NCI-H510A (cell line): ENCODE measurements at regions not wholly inside any gene's neighbourhood (a gene's known extent, or its start where the extent isn't known, plus 50 kb on each side); places are given as distances from the start of the nearest gene placed in this dataset.
"Not testable (repeated sequence)": the region's sequence is repeated elsewhere in the genome, so short reads cannot be mapped to it uniquely, and the experiment has no call there.

ENCODE experiments used
- DNase-seq: peaks from one replicate; lab custom pipeline; 2025; lab: John Stamatoyannopoulos, UW

DNA sequence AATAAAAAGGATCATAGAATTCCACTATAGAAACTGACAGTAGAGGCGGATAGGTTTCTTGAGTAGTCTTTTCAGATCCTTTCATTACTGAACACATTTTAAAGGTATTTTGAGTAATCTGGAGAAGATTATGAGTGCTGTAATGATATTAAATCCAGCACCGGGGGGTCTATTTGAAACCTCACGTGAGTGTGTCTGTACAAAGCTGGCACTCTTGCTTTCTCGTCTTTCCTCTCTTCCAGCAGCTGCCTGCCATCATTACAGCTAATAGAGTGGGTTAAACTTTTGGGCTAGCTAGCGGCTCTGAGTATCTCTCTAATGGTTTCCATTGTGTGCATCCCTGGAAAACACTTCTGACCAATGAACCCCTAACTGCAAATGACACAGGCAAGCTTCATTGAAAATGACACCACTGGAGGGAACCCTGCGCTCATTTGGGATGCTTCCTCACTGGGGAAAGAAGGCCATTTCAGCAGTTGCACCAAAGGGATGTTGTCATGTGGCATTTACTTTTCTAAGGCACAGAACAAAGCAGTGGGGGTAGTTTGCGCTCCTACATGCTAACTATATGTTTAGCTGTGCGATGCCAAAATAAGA is 101.0 kb downstream of the HRH4 start:
- DNase-seq = no peak

- no peak for DNase-seq
These were observed 106.8 kb downstream of the HRH4 start for GRCh38 chr18:24567199-24567598.

DNA sequence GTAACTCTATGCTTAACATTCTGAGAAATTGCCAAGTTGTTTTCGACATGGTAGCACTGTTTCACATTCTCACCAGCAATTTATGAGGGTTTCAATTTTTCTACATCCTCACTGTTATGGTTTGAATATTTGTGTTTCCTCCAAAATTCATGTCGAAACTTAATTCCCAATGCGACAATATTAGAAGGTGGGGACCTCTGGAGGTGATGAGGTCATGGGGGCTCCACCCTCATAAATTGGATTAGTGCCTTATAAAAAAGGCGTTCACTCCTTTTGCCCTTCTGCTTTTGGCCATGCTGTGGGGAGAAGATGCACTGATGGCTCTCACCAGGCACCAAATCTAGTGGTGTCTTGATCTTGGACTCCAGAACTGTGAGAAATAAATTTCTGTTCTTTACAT is 110.3 kb downstream of the HRH4 start:
- no peak for DNase-seq

GRCh38 chr18:24582771-24583170 is 122.3 kb downstream of the HRH4 start:
- no peak for DNase-seq

DNA sequence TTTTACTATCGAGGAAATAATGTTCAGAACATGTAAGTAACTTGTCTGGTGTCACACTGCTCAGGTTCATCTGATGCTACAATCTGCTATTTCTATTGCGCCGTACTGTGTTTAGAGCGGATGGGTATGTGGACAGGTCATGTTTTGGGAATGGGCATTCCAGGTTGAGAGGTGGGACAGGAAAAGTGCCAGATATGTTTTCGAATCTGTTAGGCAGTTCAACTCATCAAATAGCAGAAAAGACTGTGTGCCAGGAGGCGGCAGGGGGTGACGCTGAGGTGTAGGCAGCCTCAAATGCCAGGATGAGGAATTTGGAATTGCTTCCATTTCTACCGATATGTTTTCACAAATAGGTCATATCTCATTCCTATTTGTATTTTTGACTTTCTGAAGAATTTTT is 123.8 kb downstream of the HRH4 start:
- no peak for DNase-seq

- no peak for DNase-seq
These were observed 124.4 kb downstream of the HRH4 start for GRCh38 chr18:24584813-24585212.

GRCh38 chr18:24585996-24586566 is 125.6 kb downstream of the HRH4 start:
- no peak for DNase-seq

DNA sequence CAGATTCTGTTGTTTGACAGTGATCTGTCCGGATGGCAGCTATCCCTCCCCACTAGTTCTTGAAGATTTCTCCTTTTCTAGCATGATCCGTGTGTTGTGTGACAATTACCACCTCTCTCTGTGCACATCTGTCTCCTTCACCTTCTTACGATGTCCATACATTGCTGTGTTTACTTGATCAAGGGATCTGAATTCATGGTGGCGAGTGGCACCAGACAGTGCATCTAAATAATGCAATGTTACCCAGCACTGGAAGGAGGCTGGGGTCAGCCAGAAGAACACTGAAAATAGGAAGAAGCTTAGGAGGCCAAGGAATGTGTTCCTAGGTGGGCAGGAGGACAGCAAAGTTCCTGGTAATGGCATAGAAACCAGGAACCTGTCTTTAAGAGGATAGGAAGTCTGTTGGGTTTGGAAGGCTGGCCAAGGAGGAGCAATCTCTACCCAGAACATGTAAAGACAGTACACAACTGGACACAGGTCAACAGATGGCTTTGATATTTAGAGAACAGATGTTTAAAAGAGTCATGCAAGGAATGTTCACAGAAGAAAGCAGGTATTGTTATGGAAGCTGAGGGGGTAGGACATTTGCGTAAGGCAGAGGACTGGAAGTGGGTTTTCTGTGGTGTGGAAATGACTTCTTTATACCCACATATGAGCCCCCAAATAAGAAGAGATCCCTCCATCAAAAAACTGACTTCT is 126.4 kb downstream of the HRH4 start:
- DNase-seq = no peak

DNA sequence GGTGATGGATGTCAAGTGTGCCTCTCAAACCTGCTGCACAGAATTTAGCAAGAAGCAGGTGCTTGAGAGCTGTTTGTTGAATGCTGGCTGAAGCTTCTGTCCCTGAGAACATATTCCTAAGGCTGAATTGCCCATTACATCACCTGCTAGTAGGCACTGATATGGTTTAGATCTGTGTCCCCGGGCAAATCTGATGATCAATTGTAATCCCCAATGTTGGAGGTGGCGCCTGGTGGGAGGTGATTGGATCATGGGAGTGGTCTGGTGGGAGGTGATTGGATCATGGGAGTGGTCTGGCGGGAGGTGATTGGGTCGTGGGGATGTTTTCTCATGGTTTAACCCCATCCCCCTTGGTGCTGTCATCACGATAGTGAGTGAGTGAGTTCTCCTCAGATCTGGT is 128.0 kb downstream of the HRH4 start:
- DNase-seq = no peak

- DNase-seq = no peak
These were observed 130.5 kb downstream of the HRH4 start for GRCh38 chr18:24590946-24591345.

DNA sequence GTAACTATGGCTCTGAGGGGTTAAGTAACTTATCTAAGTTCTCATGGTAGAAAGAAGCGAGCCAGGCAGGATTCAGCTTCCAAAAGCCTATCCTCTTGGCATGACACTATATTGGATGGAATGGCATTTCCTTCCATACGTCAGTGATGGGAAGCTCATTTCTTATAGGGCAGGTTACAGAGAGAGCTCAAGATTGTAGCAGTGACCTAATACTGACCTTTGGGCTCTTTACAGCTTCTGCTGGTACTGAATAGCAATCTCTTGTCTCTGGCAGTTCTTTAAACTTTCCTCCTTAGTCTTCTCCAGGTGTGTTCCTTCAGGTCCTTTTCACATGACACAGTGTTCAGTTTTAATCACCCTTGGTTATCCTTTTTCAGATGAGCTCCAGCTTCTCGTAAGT is 133.0 kb downstream of the HRH4 start:
- DNase-seq = no peak

- DNase-seq = no peak
These were observed 133.4 kb downstream of the HRH4 start for GRCh38 chr18:24593886-24594285.

- DNase-seq = no peak
These were observed 135.2 kb downstream of the HRH4 start for GRCh38 chr18:24595561-24596031.

GRCh38 chr18:24600076-24600654 is 139.7 kb downstream of the HRH4 start:
- DNase-seq = no peak

GRCh38 chr18:24601585-24601984 is 141.1 kb downstream of the HRH4 start:
- DNase-seq = no peak

DNA sequence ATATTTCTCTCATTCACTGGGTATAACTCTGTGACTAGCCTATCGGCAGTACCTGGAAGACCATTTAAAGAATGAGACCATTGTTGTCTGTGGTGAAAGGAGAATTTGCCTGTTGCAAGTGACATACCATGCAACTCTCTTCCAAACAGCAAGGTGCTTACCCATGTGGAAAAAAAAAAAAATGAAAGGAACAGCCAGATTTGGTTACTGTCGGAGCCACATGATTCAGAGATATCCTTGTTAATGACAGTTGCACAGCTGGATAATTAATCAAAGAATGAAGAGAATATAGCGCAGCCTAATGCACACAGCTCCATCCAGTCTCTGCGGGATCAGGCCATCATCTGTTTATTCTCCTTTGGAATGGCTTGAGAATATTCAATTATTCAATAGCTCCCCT is 141.8 kb downstream of the HRH4 start:
- DNase-seq = no peak

GRCh38 chr18:24603151-24603550 is 142.7 kb downstream of the HRH4 start:
- DNase-seq = no peak

DNA sequence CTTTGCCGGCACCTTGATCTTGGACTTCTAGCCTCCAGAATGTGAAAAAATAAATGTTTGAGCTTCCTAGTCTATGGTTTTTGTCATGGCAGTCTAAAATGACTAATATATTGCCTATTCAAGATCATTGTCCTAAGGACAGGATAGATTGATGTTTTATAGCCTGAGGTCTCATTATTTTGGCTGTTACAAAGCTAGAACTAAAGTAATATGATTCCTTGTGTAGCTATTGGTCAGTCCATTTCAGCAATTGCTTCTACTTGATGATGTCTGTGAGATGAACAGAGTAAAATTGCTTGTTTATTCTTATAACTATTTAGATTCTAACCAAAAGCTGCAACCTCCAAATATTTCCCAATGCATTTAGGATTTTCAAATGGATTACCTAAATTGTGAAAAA is 145.0 kb downstream of the HRH4 start:
- DNase-seq = no peak

DNA sequence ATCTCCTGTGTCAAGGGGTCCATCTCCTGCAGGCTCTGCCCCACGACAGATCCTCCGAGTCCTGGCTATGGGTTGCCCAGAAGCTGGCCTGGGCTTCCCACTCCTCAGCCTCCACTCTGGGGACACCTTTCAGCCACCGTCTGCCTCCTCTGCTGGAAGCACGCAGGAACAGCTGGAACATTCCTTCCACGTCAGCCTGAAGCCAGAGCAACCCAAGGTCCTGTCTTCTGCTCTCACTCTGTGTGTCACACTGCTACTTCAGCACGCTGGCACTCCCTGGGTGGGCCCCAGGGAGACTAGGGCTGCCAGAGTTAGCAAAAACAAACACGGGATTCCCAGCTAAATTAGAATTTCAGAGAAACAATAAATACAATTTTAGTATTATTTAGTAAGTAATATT is 148.8 kb downstream of the HRH4 start:
- DNase-seq = no peak

DNA sequence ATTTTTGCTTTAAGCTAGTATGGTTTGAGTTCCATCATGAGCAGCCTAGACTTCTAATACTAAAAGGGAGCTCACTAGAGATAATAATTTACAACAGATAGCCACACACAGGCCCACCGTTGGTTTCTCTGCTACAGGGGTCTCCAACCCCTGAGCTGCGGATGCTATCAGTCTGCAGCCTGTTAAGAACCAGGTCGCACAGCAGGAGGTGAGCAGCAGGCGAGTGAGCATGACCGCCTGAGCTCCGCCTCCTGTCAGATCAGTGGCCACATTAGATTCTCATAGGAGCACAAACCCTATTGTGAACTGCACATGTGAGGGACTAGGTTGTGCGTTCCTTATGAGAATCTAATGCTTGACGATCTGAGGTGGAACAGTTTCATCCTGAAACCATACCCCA is 150.6 kb downstream of the HRH4 start:
- no peak for DNase-seq

GRCh38 chr18:24613896-24614640 is 153.6 kb downstream of the HRH4 start:
- DNase-seq = no peak

DNA sequence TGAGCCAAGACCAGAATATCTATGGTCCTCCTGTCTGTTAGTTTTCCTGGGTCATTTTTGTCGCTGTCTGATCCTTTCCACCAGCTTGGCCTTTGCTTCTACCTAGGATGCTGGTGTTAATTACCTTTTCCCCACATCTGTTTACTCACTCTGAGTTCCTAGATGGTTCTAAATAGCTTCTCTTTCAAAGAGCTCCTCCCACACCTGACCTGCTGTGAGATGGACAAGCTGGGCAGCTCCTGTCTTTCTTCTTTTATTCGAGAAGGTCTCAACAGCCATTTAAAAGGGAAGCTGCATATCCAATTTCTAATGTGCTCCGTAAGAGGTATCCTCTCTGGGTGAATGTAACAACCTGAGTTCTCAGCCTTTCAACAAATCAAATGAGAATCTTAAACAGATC is 156.2 kb downstream of the HRH4 start:
- no peak for DNase-seq

DNA sequence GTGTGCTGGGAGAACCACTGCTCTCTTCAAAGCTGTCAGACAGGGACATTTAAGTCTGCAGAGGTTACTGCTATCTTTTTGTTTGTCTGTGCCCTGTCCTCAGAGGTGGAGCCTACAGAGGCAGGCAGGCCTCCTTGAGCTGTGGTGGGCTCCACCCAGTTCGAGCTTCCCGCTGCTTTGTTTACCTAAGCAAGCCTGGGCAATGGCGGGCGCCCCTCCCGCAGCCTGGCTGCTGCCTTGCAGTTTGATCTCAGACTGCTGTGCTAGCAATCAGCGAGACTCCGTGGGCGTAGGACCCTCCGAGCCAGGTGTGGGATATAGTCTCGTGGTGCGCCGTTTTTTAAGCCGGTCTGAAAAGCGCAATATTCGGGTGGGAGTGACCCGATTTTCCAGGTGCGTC is 164.0 kb downstream of the HRH4 start:
- DNase-seq = not testable (repeated sequence)
